ENCODE measurements at regions not wholly inside any gene's neighbourhood (a gene's known extent, or its start where the extent isn't known, plus 50 kb on each side); places are given as distances from the start of the nearest gene placed in this dataset.
"Not testable (repeated sequence)": the region's sequence is repeated elsewhere in the genome, so short reads cannot be mapped to it uniquely, and the experiment has no call there.

- DNase-seq: no peak
- no peak for FAIRE-seq
- Histone ChIP-seq H3K4me3 (no peak overlapping the region), H3K36me3 (no peaks in the 10 kb centered on the region), H3K27ac (no peak overlapping the region), H3K27me3 (peaks cover 0 to 8% (median 0%) of the 10 kb centered on the region in 4 donors), H3K4me1 (no peaks in the 10 kb centered on the region), H3K9me3 (no peaks in the 10 kb centered on the region)
- WGBS, 2 donors: 62 to 72% methylated on average over 3 of the region's 3 CpGs
- no peak for TF ChIP-seq CTCF (IDR thresholded peaks at IDR 0.05)
- no peak for ATAC-seq
- intact Hi-C loops (cut with DNase I): no loop called here
These were observed 72.8 kb upstream of the RBM19 start for GRCh38 chr12:114038962-114039361.

GRCh38 chr12:114032801-114033200, 66.7 kb upstream of the RBM19 start:
- 72 to 83% methylated on average over 3 of the region's 3 CpGs for WGBS, 2 donors
- no peak for TF ChIP-seq CTCF (IDR thresholded peaks at IDR 0.05)
- Histone ChIP-seq H3K4me1 (no peaks in the 10 kb centered on the region), H3K27me3 (peaks cover 0 to 4% (median 0%) of the 10 kb centered on the region in 4 donors), H3K27ac (no peak overlapping the region), H3K9me3 (no peaks in the 10 kb centered on the region), H3K36me3 (no peaks in the 10 kb centered on the region), H3K4me3 (no peak overlapping the region)
- DNase-seq (no peak), ATAC-seq (no peak), FAIRE-seq (no peak)
- intact Hi-C loops (cut with DNase I): no loop called here

- WGBS, 2 donors: 14 to 22% methylated on average over 4 of the region's 4 CpGs
- intact Hi-C loops (cut with DNase I): no loop called here
These were observed 64.3 kb upstream of the RBM19 start for GRCh38 chr12:114030451-114030850.

GRCh38 chr12:114026805-114027204, 60.7 kb upstream of the RBM19 start:
- 73 to 74% methylated on average over 4 of the region's 4 CpGs for WGBS, 2 donors
- no peak overlapping the region for H3K4me3 ChIP-seq
- no peaks in the 10 kb centered on the region for H3K36me3 ChIP-seq

More at GRCh38 chr12:114030451-114030850, 64.3 kb upstream of the RBM19 start:
- Histone ChIP-seq H3K27ac (no peak overlapping the region), H3K4me3 (no peak overlapping the region), H3K9me3 (no peaks in the 10 kb centered on the region), H3K36me3 (no peaks in the 10 kb centered on the region), H3K4me1 (no peaks in the 10 kb centered on the region), H3K27me3 (no peaks in the 10 kb centered on the region)
- FAIRE-seq: no peak
- TF ChIP-seq CTCF (IDR thresholded peaks at IDR 0.05): no peak
- no peak for DNase-seq
- ATAC-seq: no peak

GRCh38 chr12:114025935-114026334, 59.8 kb upstream of the RBM19 start:
- H3K27me3 ChIP-seq: no peaks in the 10 kb centered on the region
- FAIRE-seq: no peak
- H3K9me3 ChIP-seq: no peaks in the 10 kb centered on the region
- no peaks in the 10 kb centered on the region for H3K36me3 ChIP-seq
- no peak for TF ChIP-seq CTCF (IDR thresholded peaks at IDR 0.05)
- H3K4me1 ChIP-seq: no peaks in the 10 kb centered on the region
- WGBS, 2 donors: 25 to 29% methylated on average over 3 of the region's 3 CpGs
- no peak overlapping the region for H3K27ac ChIP-seq
- no peak for DNase-seq
- intact Hi-C loops (cut with DNase I): no loop called here
- no peak for ATAC-seq
- H3K4me3 ChIP-seq: no peak overlapping the region

More at GRCh38 chr12:114026805-114027204, 60.7 kb upstream of the RBM19 start:
- no peaks in the 10 kb centered on the region for H3K27me3 ChIP-seq
- DNase-seq: no peak
- no peak for FAIRE-seq
- no peak for TF ChIP-seq CTCF (IDR thresholded peaks at IDR 0.05)
- no peak overlapping the region for H3K27ac ChIP-seq
- no peak for ATAC-seq
- intact Hi-C loops (cut with DNase I): no loop called here
- no peaks in the 10 kb centered on the region for H3K9me3 ChIP-seq
- H3K4me1 ChIP-seq: no peaks in the 10 kb centered on the region

GRCh38 chr12:114022081-114022480, 56.0 kb upstream of the RBM19 start:
- H3K27ac ChIP-seq; FAIRE-seq; DNase-seq; intact Hi-C loops (cut with DNase I); H3K36me3 ChIP-seq; H3K4me1 ChIP-seq; H3K9me3 ChIP-seq; H3K27me3 ChIP-seq; ATAC-seq; H3K4me3 ChIP-seq: not testable (repeated sequence)
- WGBS, 2 donors: 71 to 76% methylated on average over 5 of the region's 5 CpGs
